HG03565 (cell line): ENCODE measurements at regions not wholly inside any gene's neighbourhood (a gene's known extent, or its start where the extent isn't known, plus 50 kb on each side); places are given as distances from the start of the nearest gene placed in this dataset.

Source experiments
- ATAC-seq: cut with Tn5 transposase; IDR thresholded peaks from one replicate; pipeline ENCODE4 v1.9.1; 2021; ENCODE audit warnings: mild to moderate bottlenecking, moderate library complexity; ENCODE audit not compliant: unreplicated experiment

DNA sequence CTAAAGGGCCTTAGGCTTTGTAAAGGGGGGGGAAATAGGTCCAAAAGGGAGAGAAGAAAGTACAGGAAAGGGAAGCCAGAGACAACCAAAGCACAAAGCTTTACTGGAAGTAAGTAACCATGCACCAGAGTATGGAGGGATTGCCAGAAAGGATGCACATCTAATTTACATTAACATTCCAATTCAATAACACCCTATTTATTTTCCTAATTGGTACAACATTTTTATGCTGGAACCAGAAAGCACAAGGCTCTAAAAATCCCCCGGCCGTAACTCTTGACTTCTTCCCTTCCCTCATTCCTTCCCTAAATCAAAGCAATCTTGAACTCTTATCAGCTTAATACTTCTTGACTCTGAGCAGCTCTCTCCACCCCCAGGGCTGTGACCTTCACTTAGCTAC lies 400.0 kb upstream of the CELF2 start:
- no peak for ATAC-seq

DNA sequence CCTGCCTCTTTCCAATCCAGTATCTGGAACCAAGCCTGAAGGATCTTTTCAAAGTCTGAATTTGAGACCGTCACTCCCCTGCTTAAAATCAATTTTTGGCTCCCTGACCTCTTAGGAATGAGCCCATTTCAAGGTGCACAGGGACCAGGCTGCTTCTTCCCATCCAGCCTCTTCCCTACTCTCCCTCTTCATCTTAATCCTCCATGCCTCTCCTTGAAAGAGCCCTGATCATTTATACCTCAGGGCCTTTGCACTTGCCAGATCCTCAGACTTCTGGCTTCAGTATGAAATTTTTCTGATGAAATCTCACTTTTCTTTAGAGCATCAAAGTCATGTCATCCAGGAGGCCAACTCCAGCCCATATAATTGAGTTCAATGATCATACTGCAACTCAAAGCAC lies 399.5 kb upstream of the CELF2 start:
- no peak for ATAC-seq

DNA sequence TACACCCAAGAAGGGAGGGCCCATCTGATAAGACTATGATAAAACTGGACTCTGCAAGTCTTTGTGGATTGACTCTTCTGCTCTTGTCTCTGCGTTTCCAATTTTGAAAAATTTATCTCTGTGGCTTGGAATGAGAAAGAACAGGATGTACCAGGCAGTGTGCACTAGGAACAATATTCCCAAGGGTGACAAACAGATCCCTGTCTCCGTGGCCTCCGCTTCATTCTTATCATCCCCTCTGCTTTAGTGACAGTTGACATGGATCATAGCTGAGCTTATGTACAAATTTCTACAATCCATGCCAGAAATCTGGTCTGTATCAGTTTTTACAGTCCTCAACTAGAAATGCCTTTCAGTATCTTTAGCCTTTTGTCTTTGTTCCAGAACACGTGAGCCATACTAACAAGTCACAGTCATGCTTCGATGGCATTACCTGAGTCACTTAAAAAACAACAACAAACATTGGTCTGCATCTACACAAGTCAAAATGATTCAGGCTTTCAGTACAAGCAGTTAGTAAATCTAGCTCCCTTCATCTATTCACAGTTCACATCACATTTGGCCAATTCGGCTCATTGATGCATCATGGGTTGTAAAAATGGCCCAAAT lies 393.6 kb upstream of the CELF2 start:
- no peak for ATAC-seq

DNA sequence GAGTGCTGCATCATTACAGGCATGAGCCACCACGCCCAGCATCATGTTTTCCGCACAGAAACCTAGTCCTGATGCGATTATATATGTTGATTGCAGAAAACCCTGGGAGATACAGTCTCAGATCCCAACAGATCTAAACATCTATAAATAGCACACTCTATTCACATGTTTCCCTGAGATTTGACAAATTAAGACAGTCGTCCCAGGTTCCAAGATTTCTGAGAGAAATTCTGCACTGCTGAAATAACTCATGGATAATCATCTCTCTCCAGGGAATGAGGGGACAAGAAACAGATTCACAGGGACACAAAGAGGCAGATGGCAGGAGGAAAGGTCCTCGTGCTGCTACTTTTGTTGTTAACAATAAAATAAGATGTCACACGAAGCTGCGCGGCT lies 393.1 kb upstream of the CELF2 start:
- no peak for ATAC-seq

DNA sequence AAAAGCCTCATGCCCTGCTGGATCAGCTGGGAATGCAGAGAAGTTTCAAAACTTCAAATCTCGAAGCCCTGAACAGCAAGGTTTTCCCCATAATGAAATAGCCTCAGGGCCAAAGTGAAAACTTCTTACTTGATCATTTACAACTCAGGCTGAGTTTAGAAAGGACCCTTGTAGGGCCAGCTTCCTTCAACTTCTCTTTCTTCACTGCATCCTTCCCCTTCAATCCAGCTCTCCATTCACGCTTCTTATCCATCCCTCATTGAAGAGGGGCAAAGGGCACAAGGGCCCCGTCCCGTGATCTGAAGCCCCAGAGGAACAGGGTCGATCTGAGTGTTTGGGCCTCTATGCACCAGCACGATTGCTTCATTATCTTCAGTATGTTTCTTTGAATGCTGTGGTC lies 392.2 kb upstream of the CELF2 start:
- no peak for ATAC-seq

DNA sequence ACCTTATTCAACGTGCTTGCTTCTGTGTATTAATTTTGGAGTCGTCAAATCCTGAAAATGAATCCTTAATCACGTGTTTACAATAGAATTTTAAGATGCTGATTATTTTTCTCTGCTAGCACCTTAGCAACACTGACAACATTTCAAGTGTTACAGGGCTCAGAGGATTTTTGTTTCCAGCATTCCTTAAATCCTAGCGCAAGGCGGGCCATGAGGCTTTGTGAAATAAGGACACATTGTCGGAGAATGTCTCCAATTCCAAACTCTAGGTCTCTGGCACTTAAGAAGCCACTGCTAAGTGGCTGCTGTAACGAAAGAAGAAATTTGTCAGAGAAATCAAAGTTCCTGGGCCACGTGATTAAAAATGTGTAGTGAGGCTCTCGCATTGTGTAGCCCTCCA lies 390.9 kb upstream of the CELF2 start:
- ATAC-seq = no peak

DNA sequence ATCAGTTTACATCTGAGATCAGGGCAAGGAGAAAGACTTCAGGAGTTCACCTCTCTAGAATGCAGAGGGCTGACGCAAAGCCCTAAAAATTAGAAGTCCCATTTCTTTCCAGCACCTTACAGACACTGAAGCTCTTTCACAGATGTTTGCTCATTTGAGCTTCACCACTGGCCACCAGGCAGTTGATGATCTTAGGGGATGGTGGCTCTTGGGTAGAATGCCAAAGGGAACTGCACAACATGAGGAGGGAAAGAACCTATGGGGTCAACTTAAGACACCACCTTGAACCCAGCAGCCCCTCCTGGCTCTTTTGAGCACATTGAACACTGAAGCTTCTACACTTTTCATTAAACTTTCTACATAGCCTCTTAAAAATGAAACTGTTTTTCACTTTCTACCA lies 390.3 kb upstream of the CELF2 start:
- ATAC-seq = no peak

DNA sequence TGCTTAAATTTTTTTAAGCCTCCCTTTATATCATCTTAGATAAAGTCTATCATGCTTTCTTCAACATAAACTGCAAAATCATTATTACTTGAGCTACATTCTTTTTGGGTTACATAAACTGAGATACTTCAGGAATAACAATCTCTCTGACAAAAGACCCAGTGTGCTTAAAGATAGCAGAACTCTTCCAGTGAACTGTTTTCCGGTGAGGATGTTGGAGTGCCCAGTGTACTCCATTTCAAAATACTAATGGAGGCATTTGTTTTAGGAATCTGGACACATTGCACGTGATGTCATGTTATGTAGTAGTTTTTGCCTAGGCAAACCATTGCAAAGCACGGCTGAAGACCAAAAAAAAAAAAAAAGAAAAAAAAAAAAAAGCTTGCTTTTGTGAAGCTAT lies 388.2 kb upstream of the CELF2 start:
- no peak for ATAC-seq

DNA sequence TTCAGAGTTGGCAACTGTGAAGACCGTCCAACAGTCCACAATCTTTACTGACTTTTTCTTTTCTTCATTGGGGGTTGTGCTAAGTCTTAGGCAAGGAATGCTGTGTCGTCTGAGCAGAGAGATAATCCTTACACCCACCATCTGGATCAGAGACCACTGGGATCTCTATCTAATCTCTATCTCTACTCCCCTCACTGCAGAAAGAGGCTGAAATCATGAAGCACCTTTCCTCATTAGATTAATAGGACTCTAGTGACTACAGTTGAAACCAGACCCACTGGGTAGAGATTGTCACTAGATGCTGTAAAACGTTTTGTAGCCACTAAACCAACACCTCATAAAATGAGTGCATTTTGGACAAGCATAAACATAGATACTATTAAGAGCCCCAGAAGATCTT lies 387.4 kb upstream of the CELF2 start:
- ATAC-seq = no peak

DNA sequence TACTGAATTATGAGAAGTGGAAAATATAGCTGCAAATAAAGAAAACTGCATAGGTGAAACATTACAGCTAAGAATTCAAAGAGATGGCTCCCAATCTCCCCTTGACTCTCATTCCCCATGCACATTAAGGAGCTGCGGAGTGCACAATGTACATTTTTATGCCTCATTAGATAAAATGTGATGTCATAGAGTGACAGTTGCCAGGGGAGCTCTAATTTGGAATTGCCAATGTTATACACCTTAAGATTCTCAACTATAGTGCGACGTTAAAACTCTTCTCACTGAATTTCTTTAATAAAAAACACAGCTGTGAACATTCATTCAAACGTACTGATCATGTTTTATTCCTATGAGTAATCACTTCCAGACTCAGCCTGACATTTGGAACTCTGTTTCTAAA lies 386.9 kb upstream of the CELF2 start:
- ATAC-seq = no peak

DNA sequence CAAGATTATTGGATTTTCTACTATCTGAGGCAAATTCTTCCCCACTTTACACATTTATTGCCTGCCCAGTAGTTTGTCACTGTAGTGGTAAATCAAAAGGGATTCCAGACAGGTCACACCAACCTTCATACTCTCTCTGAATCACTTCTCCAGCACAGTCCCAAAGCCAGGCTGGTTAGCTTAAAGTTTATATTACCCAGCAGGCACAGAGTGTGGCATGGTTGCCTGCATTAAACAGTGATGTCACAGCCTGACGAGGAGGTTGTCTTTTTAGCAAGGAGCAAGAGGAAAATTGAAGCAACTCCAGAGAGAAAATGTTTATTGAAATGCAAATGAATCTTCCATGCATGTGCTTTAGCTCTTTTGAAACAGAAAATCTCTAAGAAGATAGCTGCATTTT lies 375.5 kb upstream of the CELF2 start:
- ATAC-seq = no peak

DNA sequence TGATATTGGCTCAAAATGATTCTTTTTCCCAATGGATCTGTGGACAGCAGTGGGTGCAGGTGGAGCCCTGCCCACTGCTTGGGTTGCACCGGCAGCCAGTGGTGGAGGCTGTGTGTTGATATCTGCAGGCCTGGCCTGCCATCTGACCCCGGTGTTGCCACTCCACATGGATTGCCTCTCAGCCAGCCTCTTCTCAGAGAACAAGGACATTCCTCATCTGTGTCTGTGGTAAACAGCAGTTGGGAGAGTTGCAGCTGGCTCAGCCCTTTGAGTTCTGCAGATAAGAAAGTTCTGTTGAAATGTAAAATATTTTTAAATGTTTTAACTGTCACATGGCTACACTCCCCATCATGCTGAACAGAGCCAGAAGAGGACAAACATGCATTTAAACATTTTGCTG lies 374.9 kb upstream of the CELF2 start:
- ATAC-seq = no peak

DNA sequence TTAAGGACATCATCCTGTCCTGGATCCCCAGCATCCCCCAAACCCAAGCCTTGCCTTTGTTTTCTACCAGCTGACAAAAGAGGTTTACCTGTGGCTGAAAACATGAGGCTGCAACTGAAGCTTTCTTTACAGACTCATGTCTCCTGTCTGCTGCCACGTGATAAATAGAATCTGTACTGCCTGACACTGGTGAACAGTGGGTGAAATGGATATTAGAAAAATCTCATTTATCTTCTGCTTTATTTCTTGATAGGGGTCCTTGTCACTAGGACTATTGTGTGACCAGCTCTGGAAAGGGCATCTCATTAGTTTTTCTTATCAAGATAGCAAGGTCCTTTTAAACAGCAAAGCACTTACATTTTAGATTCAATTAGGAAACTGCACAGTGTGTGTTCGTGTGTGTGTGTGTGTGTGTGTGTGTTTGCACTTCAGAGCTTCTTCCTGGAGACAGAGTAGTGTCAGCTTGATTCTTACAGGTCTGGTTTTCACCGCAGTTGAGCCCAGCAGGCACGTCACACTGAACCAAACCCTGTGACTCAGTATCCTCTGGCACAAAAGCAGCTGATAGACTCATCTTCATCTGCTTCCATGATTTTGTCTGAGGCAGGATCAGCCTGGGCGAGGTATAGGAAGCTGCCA lies 373.5 kb upstream of the CELF2 start:
- no peak for ATAC-seq

DNA sequence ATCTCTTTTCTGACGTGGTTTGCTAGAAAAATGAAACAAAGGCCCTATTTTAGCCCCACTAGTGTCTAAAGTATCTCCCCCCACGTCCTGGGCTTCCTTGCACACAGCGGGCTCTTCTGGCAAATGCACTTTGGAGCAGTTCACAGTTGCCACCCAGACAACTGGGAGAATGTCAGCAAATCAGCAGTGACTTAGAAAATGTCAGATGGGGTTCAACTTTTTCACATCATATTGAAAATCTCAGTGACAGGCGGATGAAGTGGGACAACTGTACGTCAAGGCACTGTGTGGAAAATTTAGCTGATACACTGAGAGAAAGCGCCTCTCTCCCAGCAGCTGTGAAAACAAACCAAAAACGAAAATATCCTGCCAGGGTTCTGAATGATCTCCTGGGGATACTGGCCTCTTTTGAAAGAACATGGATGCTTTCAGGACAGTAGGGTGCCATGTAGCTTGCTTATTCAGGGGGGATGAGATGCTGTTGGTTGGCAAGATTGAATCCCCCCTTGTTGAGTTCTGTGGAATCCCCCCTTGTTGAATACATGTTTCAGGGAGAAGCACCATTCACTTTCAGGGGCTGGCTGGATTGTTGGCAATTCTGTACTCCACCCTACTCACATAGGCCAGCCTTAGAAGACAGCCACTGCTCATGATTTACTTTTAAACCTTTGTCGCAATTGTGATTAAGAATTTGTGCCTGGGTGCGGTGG lies 372.8 kb upstream of the CELF2 start:
- no peak for ATAC-seq

DNA sequence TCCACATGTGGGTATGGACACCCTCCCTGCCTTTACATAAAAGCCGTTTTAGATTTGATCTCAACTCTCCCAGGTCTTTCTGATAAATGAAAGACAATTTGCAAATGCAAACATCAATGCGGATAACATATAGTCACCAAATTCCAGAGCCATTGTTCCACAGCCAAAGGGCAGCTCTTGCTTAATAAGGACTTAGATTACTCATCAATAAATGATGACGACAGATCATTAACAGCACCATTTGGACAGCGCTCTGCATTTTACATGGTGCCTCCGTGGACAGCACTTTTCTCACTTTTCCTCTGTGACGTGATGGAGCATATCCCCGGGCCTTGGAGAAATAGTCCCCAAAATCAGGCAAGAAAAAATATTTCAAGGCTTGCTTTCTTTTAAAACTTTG lies 370.3 kb upstream of the CELF2 start:
- no peak for ATAC-seq

DNA sequence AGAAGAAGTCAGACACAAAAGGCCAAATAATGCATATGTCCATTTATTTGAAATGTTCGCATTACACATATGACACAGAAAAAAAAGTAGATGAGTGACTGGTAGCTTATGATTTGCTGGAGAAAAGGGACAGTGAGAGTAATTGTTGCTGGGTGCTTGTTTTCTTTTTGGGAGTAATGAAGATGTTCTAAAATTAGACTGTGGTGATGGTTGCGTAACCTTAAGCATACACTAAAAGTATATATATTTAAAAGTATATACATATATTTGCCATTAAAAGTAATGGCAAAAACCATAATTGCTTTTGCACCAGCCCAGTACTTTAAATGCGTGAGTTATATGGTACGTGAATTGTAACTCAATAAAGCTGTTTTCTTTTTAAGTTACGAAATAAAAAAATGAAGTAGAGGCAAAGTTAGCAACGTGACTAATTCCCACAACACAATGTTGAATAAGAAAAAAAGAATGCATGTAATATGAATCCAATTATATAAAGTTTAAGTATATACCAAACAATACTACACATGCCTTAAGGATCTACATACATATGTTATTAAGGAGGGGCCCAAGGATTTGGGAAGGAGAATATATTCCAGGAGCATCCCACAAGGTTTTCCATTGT lies 360.4 kb upstream of the CELF2 start:
- ATAC-seq = no peak

DNA sequence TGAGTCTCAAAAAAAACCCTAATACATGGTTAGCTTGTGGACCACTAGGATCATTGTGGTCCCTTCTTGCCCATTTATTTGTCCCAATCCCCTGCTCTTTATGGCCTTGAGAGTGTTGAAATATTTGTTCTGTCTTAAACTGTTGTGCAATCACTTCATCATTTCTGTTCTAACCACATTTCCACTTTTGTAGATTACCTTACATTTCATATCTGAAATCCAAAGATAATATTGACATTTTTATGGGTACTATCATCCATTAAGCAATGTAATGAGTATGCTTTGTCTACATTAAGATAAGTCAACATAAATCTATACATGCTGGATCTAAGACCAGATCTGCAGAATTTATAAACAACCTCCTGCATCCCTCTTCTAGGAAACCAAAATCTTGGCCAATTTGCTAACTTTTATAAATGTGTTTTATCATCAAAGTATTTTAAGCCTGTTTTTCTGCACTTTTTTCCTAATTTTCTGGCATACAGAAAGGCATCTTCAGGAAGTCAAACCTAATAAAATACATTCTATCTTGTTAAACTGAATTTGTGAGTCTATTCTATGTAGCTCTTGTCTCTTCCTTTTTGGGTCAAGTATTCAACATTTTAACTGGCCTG lies 359.4 kb upstream of the CELF2 start:
- ATAC-seq = no peak

DNA sequence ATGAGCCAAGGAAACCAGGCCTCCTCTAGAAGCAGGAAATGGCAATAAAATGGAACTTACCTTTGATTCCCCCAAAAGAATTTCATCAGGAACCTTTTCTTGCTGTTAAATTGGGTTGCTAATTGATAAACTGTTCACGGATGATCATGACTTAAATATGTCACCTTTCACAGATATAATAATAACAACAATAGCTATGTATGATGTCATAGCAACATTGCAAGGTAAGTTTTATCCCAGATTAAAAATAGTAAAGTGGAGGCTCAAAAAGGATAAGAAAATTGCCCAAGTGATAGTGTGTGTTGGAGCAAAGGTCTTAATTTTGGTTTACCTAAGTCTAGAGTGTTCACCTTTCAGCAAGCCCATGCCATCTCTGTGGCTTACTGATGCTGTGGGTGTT lies 357.6 kb upstream of the CELF2 start:
- no peak for ATAC-seq

DNA sequence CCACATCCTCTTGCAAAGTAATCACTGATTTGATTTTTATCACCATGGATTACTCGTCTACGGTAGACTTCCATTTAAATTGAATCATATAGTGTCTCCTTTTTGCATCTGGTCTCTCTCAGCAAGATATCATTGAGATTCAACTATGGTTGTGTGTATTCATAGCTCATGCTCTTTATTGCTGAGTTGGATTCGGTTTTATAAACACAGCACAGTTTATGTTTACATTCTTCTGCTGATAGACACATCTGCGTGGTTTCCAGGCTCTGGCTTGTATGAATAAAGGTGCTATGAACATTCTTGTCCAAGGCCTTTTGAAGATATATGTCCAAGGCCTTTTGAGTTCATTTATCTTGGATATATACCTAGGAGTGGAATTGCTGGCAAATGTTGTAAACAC lies 356.5 kb upstream of the CELF2 start:
- ATAC-seq = no peak

DNA sequence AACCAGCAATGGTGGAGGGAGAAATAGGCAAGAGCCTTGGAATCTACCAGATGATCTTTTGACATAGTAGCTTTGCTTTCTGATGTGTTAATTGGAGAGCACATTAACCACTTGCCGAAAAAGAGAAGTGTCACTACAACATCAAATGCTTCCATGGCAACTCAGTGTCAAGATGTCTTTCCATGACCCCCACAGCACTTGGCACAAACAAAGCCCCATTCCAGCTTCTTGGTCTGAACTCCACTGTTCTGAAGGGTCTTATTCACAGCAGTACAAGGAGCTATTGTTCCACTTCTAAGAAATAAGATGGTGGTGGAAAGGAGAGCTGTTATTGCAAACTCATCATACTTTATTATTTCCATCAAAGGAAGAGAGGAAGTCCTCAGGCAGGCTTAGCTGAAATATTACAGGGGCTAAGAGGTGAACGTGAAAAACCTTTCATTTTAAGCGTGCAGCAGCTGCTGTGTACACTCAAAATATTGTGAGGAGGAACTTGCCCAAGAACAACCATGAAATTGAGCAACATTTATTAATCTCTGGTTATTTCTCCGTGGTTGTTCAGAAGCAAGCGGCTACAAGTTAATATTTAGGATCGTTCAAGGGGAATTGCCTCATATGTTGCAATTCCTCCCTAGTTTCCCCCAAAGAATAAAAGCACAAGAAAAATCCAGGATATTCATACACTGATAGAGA lies 354.8 kb upstream of the CELF2 start:
- no peak for ATAC-seq

DNA sequence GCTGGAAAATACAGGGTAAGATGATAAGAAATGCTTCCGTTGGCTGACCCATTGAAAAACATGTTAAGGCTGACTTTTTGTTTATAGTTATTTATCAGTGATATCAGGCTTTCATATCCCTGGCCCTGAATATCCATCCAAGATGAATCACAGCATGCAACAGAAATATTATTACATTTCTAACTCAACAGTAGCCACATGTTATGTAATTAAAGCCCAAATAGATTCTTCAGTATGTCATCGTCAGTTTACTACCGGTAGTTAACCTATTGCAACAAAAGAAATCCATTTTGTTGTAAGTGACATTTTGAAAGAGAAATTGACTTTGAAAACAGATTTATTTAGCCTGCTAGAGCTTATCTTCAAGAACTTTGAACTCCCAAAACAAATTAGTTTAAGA lies 354.1 kb upstream of the CELF2 start:
- no peak for ATAC-seq
